ENCODE measurements at regions not wholly inside any gene's neighbourhood (a gene's known extent, or its start where the extent isn't known, plus 50 kb on each side); places are given as distances from the start of the nearest gene placed in this dataset.

- TF ChIP-seq POLR2A (IDR thresholded peaks at IDR 0.05) (no peak), CTCF (IDR thresholded peaks at IDR 0.05) (no peak)
- Histone ChIP-seq H3K36me3 (replicated peaks in 1 of 2) (no peaks in the 10 kb centered on the region), H3K27ac (no peak overlapping the region), H3K4me3 (no peak overlapping the region), H3K4me1 (replicated peaks in 1 of 2) (no peaks in the 10 kb centered on the region), H3K9me3 (replicated peaks in 1 of 3) (no peaks in the 10 kb centered on the region), H3K27me3 (no peaks in the 10 kb centered on the region)
- 45 to 71% (median 65%) methylated on average over 3 of the region's 3 CpGs for WGBS, 4 donors
- DNase-seq, result no peak
- intact Hi-C loops (cut with DNase I), result no loop called here
Measured at GRCh38 chr11:111018566-111018965, 227.0 kb upstream of the POU2AF2 start.

- no peak overlapping the region for H3K4me3 ChIP-seq
- H3K27me3 ChIP-seq, result no peaks in the 10 kb centered on the region
- no peak for TF ChIP-seq POLR2A (IDR thresholded peaks at IDR 0.05)
- H3K27ac ChIP-seq, result no peak overlapping the region
- H3K36me3 ChIP-seq (replicated peaks in 1 of 2), result no peaks in the 10 kb centered on the region
- H3K4me1 ChIP-seq (replicated peaks in 1 of 2), result no peaks in the 10 kb centered on the region
- 82 to 92% (median 87%) methylated on average over 3 of the region's 3 CpGs for WGBS, 4 donors
- H3K9me3 ChIP-seq (replicated peaks in 1 of 3), result no peaks in the 10 kb centered on the region
- intact Hi-C loops (cut with DNase I), result no loop called here
- DNase-seq, result no peak
Measured at GRCh38 chr11:111012491-111012890, 233.0 kb upstream of the POU2AF2 start.

GRCh38 chr11:111011275-111011594 lies 234.3 kb upstream of the POU2AF2 start:
- no peak for TF ChIP-seq POLR2A (IDR thresholded peaks at IDR 0.05)
- no peak for TF ChIP-seq CTCF (IDR thresholded peaks at IDR 0.05)
- Histone ChIP-seq H3K4me3 (no peak overlapping the region), H3K9me3 (replicated peaks in 1 of 3) (no peaks in the 10 kb centered on the region), H3K27ac (no peak overlapping the region), H3K27me3 (no peaks in the 10 kb centered on the region), H3K4me1 (replicated peaks in 1 of 2) (no peaks in the 10 kb centered on the region), H3K36me3 (replicated peaks in 1 of 2) (no peaks in the 10 kb centered on the region)
- no peak for DNase-seq
- intact Hi-C loops (cut with DNase I), result no loop called here

- H3K27me3 ChIP-seq, result no peaks in the 10 kb centered on the region
- no peak overlapping the region for H3K27ac ChIP-seq
- H3K9me3 ChIP-seq (replicated peaks in 1 of 3), result no peaks in the 10 kb centered on the region
- no peaks in the 10 kb centered on the region for H3K36me3 ChIP-seq (replicated peaks in 1 of 2)
- no peaks in the 10 kb centered on the region for H3K4me1 ChIP-seq (replicated peaks in 1 of 2)
- 75 to 91% (median 84%) methylated on average over 6 of the region's 6 CpGs for WGBS, 4 donors
- no peak overlapping the region for H3K4me3 ChIP-seq
- DNase-seq, result no peak
- TF ChIP-seq CTCF (IDR thresholded peaks at IDR 0.05) (no peak), POLR2A (IDR thresholded peaks at IDR 0.05) (no peak)
- intact Hi-C loops (cut with DNase I), result no loop called here
Measured at GRCh38 chr11:111010391-111011274, 234.9 kb upstream of the POU2AF2 start.

- TF ChIP-seq CTCF (IDR thresholded peaks at IDR 0.05), result no peak
- TF ChIP-seq POLR2A (IDR thresholded peaks at IDR 0.05), result no peak
- no peaks in the 10 kb centered on the region for H3K4me1 ChIP-seq (replicated peaks in 1 of 2)
- no peak overlapping the region for H3K27ac ChIP-seq
- no peak overlapping the region for H3K4me3 ChIP-seq
- WGBS, 4 donors, result 74 to 78% (median 76%) methylated on average over 4 of the region's 4 CpGs
- intact Hi-C loops (cut with DNase I), result no loop called here
- H3K27me3 ChIP-seq, result no peaks in the 10 kb centered on the region
- no peaks in the 10 kb centered on the region for H3K9me3 ChIP-seq (replicated peaks in 1 of 3)
- H3K36me3 ChIP-seq (replicated peaks in 1 of 2), result no peaks in the 10 kb centered on the region
- DNase-seq, result no peak
Measured at GRCh38 chr11:111006227-111006626, 239.3 kb upstream of the POU2AF2 start.
